MM.1S (cell line): ENCODE measurements at regions not wholly inside any gene's neighbourhood (a gene's known extent, or its start where the extent isn't known, plus 50 kb on each side); places are given as distances from the start of the nearest gene placed in this dataset.

Experiments used
- DNase-seq: peaks from one replicate; pipeline ENCODE4 v3.0.0-alpha.2; 2015
- H2AFZ ChIP-seq: fragments of 300-600 bp; sonication (generic); 2 replicates; pipeline ENCODE4 v1.6.0; 2016; ENCODE audit warnings: antibody characterized with exemption, low read length
- H3F3A ChIP-seq: fragments of 300-600 bp; sonication (generic); 2 replicates; pipeline ENCODE4 v1.6.1; 2016; ENCODE audit warnings: mild to moderate bottlenecking, antibody characterized with exemption, low read length, moderate library complexity, mixed read lengths; ENCODE audit not compliant: insufficient read depth
- H3K27ac ChIP-seq: fragments of 300-600 bp; sonication (generic); 2 replicates; pipeline ENCODE4 v1.5.1; 2016; ENCODE audit warnings: mild to moderate bottlenecking, low read length
- H3K27me3 ChIP-seq: fragments of 300-600 bp; sonication (generic); replicated peaks from 2 replicates; pipeline ENCODE4 v1.6.0; 2016; ENCODE audit warnings: low read length; ENCODE audit not compliant: insufficient read depth
- H3K36me3 ChIP-seq: fragments of 300-600 bp; sonication (generic); replicated peaks from 2 replicates; pipeline ENCODE4 v1.6.1; 2016; ENCODE audit warnings: mild to moderate bottlenecking, low read length, mixed read lengths; ENCODE audit not compliant: insufficient read depth
- H3K4me1 ChIP-seq: fragments of 300-600 bp; sonication (generic); 2 replicates; pipeline ENCODE4 v1.6.1; 2016; ENCODE audit warnings: low read length, mixed read lengths
- H3K4me2 ChIP-seq: fragments of 300-600 bp; sonication (generic); 2 replicates; pipeline ENCODE4 v1.6.0; 2016; ENCODE audit warnings: low read depth, low read length
- H3K4me3 ChIP-seq: fragments of 300-600 bp; sonication (generic); 2 replicates; pipeline ENCODE4 v1.5.1; 2016; ENCODE audit warnings: low read length, mixed read lengths
- H3K79me2 ChIP-seq: fragments of 300-600 bp; sonication (generic); 2 replicates; pipeline ENCODE4 v1.6.1; 2016; ENCODE audit warnings: mixed run types, low read length, mixed read lengths
- H3K9ac ChIP-seq: fragments of 300-600 bp; sonication (generic); 2 replicates; pipeline ENCODE4 v1.6.1; 2016; ENCODE audit warnings: low read length, mixed read lengths
- H3K9me2 ChIP-seq: fragments of 300-600 bp; sonication (generic); replicated peaks from 2 replicates; pipeline ENCODE4 v1.6.1; 2016; ENCODE audit warnings: mild to moderate bottlenecking, low read length, mixed read lengths; ENCODE audit not compliant: insufficient read depth
- H3K9me3 ChIP-seq: fragments of 300-600 bp; sonication (generic); replicated peaks from 2 replicates; pipeline ENCODE4 v1.6.1; 2016; ENCODE audit warnings: mild to moderate bottlenecking, low read length, mixed read lengths; ENCODE audit not compliant: insufficient read depth
- H4K20me1 ChIP-seq: fragments of 300-600 bp; sonication (generic); 2 replicates; pipeline ENCODE4 v1.6.1; 2016; ENCODE audit warnings: mild to moderate bottlenecking, low read length, moderate library complexity, mixed read lengths; ENCODE audit not compliant: insufficient read depth
- EZH2 ChIP-seq: fragments of 300-600 bp; sonication (generic); optimal IDR thresholded peaks from 2 replicates; pipeline ENCODE3; 2017; ENCODE audit warnings: low read depth, mild to moderate bottlenecking, antibody characterized with exemption, low read length, mixed read lengths
- EZH2phosphoT487 ChIP-seq: fragments of 300-600 bp; sonication (generic); IDR thresholded peaks from 2 replicates; pipeline ENCODE4 v1.6.1; 2018; ENCODE audit warnings: antibody characterized with exemption, low read length
- TF ChIP-seq, protein P1 (sequence below): fragments of 300-600 bp; sonication (generic); IDR thresholded peaks from 2 replicates; pipeline ENCODE4 v1.5.1; 2016; ENCODE audit warnings: antibody characterized with exemption, low read length, mixed read lengths

GRCh38 chr2:145845207-145845894 lies 1325.4 kb upstream of the ZEB2 start:
- H3K4me1 ChIP-seq, result no peaks in the 10 kb centered on the region
- H3K9me2 ChIP-seq, result no peaks in the 10 kb centered on the region
- H3K27ac ChIP-seq, result no peak overlapping the region
- no peaks in the 10 kb centered on the region for H3K27me3 ChIP-seq
- H2AFZ ChIP-seq, result no peak overlapping the region
- H3K79me2 ChIP-seq, result no peaks in the 10 kb centered on the region
- TF ChIP-seq EZH2phosphoT487, result no peak
- TF ChIP-seq, protein P1, sequence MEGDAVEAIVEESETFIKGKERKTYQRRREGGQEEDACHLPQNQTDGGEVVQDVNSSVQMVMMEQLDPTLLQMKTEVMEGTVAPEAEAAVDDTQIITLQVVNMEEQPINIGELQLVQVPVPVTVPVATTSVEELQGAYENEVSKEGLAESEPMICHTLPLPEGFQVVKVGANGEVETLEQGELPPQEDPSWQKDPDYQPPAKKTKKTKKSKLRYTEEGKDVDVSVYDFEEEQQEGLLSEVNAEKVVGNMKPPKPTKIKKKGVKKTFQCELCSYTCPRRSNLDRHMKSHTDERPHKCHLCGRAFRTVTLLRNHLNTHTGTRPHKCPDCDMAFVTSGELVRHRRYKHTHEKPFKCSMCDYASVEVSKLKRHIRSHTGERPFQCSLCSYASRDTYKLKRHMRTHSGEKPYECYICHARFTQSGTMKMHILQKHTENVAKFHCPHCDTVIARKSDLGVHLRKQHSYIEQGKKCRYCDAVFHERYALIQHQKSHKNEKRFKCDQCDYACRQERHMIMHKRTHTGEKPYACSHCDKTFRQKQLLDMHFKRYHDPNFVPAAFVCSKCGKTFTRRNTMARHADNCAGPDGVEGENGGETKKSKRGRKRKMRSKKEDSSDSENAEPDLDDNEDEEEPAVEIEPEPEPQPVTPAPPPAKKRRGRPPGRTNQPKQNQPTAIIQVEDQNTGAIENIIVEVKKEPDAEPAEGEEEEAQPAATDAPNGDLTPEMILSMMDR, result no peak
- TF ChIP-seq EZH2, result no peak
- H3K9ac ChIP-seq, result no peak overlapping the region
- no peak overlapping the region for H3K4me2 ChIP-seq
- H3K36me3 ChIP-seq, result no peaks in the 10 kb centered on the region
- no peaks in the 10 kb centered on the region for H4K20me1 ChIP-seq
- no peak for DNase-seq
- H3K4me3 ChIP-seq, result no peak overlapping the region
- no peaks in the 10 kb centered on the region for H3K9me3 ChIP-seq
- no peaks in the 10 kb centered on the region for H3F3A ChIP-seq

GRCh38 chr2:145841973-145842372 lies 1322.1 kb upstream of the ZEB2 start:
- H3K79me2 ChIP-seq, result no peaks in the 10 kb centered on the region
- H3K36me3 ChIP-seq, result no peaks in the 10 kb centered on the region
- no peak overlapping the region for H3K27ac ChIP-seq
- no peaks in the 10 kb centered on the region for H3F3A ChIP-seq
- H3K9me3 ChIP-seq, result no peaks in the 10 kb centered on the region
- no peak for DNase-seq
- H3K4me2 ChIP-seq, result no peak overlapping the region
- no peaks in the 10 kb centered on the region for H3K9me2 ChIP-seq
- no peak overlapping the region for H2AFZ ChIP-seq
- H3K4me1 ChIP-seq, result no peaks in the 10 kb centered on the region
- no peaks in the 10 kb centered on the region for H4K20me1 ChIP-seq
- no peaks in the 10 kb centered on the region for H3K27me3 ChIP-seq
- no peak overlapping the region for H3K9ac ChIP-seq
- TF ChIP-seq EZH2, result no peak
- TF ChIP-seq EZH2phosphoT487, result no peak
- TF ChIP-seq, protein P1, result no peak
- no peak overlapping the region for H3K4me3 ChIP-seq

DNA sequence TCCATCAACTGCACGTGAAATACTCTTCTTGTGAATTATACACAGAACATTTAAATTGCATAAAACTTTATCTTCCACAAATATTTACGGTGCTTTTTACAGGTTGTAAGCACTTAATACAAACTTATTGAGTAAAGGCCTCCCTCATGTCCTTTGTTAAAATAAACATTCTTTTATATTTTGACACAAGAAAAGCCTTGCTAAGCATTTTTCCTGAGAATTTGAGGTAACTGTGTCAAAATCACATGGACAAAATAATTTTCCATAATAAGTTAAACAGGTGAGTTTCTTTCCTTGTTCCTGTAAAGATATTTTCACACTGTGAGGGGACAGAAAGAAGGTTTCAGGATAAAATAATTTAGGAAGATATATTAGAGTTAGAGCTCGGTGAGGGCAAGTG lies 1317.1 kb upstream of the ZEB2 start:
- H4K20me1 ChIP-seq, result no peaks in the 10 kb centered on the region
- no peaks in the 10 kb centered on the region for H3K9me2 ChIP-seq
- H3K4me1 ChIP-seq, result no peaks in the 10 kb centered on the region
- H3K79me2 ChIP-seq, result no peaks in the 10 kb centered on the region
- no peaks in the 10 kb centered on the region for H3K36me3 ChIP-seq
- no peaks in the 10 kb centered on the region for H3K27me3 ChIP-seq
- H3F3A ChIP-seq, result no peaks in the 10 kb centered on the region
- no peak overlapping the region for H3K4me2 ChIP-seq
- no peak overlapping the region for H3K27ac ChIP-seq
- no peak overlapping the region for H2AFZ ChIP-seq
- TF ChIP-seq EZH2, result no peak
- TF ChIP-seq, protein P1, result no peak
- no peak for TF ChIP-seq EZH2phosphoT487
- H3K4me3 ChIP-seq, result no peak overlapping the region
- no peak overlapping the region for H3K9ac ChIP-seq
- DNase-seq, result no peak
- no peaks in the 10 kb centered on the region for H3K9me3 ChIP-seq
